ENCODE measurements at regions not wholly inside any gene's neighbourhood (a gene's known extent, or its start where the extent isn't known, plus 50 kb on each side); places are given as distances from the start of the nearest gene placed in this dataset.

- H3K9me3 ChIP-seq (ENCODE audit: insufficient read depth in 2 of 2, low read depth in 1 of 2, low read length in 1 of 2): no peaks in the 10 kb centered on the region
- H3K79me1 ChIP-seq (ENCODE audit: low read depth, low read length): no peaks in the 10 kb centered on the region
- H3K27me3 ChIP-seq (replicated peaks in 1 of 4; ENCODE audit: control insufficient read depth in 3 of 4, extremely low read depth in 1 of 4, insufficient read depth in 3 of 4, low read length in 3 of 4): no peaks in the 10 kb centered on the region
- no peaks in the 10 kb centered on the region for H3K36me3 ChIP-seq (ENCODE audit: control insufficient read depth in 2 of 4, insufficient read depth in 4 of 4, low read length in 3 of 4)
- H4K91ac ChIP-seq (replicated peaks; ENCODE audit: insufficient read length, low read length): no peak overlapping the region
- ChIA-PET POLR2A (ENCODE audit: partially characterized antibody) (no interaction called here), CTCF (ENCODE audit: partially characterized antibody) (interaction anchor here (1.2 kb wide), 1 partner anchor 10 kb away, joined by 3 read pairs; no protein-coding TSS in a partner anchor)
- H3K14ac ChIP-seq (ENCODE audit: insufficient read length): no peak overlapping the region
- FAIRE-seq (no peak), DNase-seq (ENCODE audit: low read depth in 1 of 2, low spot score in 2 of 2) (no peak)
- 91% methylated on average over 6 of the region's 6 CpGs; no CpG with 5 or more reads in 1 of the 2 experiments for WGBS, 2 experiments (ENCODE audit: extremely low coverage in 1 of 2, insufficient coverage in 1 of 2, insufficient read length in 1 of 2, insufficient replicate concordance in 2 of 2, low coverage in 1 of 2, low lambda C conversion rate in 2 of 2, missing lambda C conversion rate in 1 of 2)
- no peak overlapping the region for H2AFZ ChIP-seq (ENCODE audit: low read length)
- no peak overlapping the region for H3K18ac ChIP-seq (ENCODE audit: extremely low read depth, low read length)
- no peak for TF ChIP-seq KDM5A (IDR thresholded peaks at IDR 0.05; ENCODE audit: low read length)
- H3K4me1 ChIP-seq (replicated peaks in 1 of 4; ENCODE audit: control insufficient read depth in 3 of 4, insufficient read depth in 4 of 4, low read length in 3 of 4): no peaks in the 10 kb centered on the region; a peak in 1 of 7 replicates
- no peaks in the 10 kb centered on the region; the same call in 1 of the 2 replicates for H3K23me2 ChIP-seq (ENCODE audit: low read depth, low read length)
- H3K4me3 ChIP-seq (ENCODE audit: extremely low read depth in 1 of 4, insufficient read depth in 2 of 4, low read depth in 3 of 4, low read length in 4 of 4): no peak overlapping the region
- no peak overlapping the region for H3K27ac ChIP-seq (ENCODE audit: low read depth, low read length)
- H3K4me2 ChIP-seq (ENCODE audit: insufficient read depth in 1 of 2, low read depth in 2 of 2, low read length in 2 of 2): no peak overlapping the region
- H2BK20ac ChIP-seq (ENCODE audit: low read length): no peak overlapping the region
- H2AK5ac ChIP-seq (ENCODE audit: low read depth, low read length): no peak overlapping the region
- no peak overlapping the region for H2BK15ac ChIP-seq (ENCODE audit: low read length)
- no peak overlapping the region for H2BK12ac ChIP-seq (ENCODE audit: low read depth, low read length)
- H4K5ac ChIP-seq (ENCODE audit: insufficient read length, low read depth, low read length): no peak overlapping the region
- H2BK5ac ChIP-seq (ENCODE audit: low read depth, low read length): no peak overlapping the region
- H3K56ac ChIP-seq (replicated peaks; ENCODE audit: insufficient read length, low read depth, low read length): no peak overlapping the region
- H4K8ac ChIP-seq (ENCODE audit: extremely low read depth, insufficient read depth, low read length): no peak overlapping the region
- no peaks in the 10 kb centered on the region for H4K20me1 ChIP-seq (replicated peaks in 1 of 2; ENCODE audit: control insufficient read depth in 1 of 2, insufficient read depth in 2 of 2, low read length in 2 of 2)
- no peaks in the 10 kb centered on the region for H3K79me2 ChIP-seq (ENCODE audit: control insufficient read depth in 1 of 2, insufficient read depth in 2 of 2, low read length in 2 of 2)
- H2BK120ac ChIP-seq (replicated peaks; ENCODE audit: low read depth, low read length): no peak overlapping the region
- H3K4ac ChIP-seq (replicated peaks; ENCODE audit: insufficient read length, low read depth, low read length): no peak overlapping the region
- no peak overlapping the region for H3K23ac ChIP-seq (ENCODE audit: insufficient read length)
- no peak overlapping the region for H3K9ac ChIP-seq (replicated peaks in 1 of 4; ENCODE audit: extremely low read depth in 1 of 4, low read depth in 3 of 4, low read length in 3 of 4)
Measured at GRCh38 chr12:93318720-93319522, 58.8 kb upstream of the NUDT4 start.

Measured in H1 (cell line).